Fibroblast of lung (primary cell): ENCODE measurements at regions not wholly inside any gene's neighbourhood (a gene's known extent, or its start where the extent isn't known, plus 50 kb on each side); places are given as distances from the start of the nearest gene placed in this dataset.

Experiments used
- DNase-seq, 2 donors: peaks; one replicate each; pipeline versions ENCODE4 v3.0.0 to v3.0.0-alpha.2; 2010; ENCODE audit warnings: low read depth in 2 of 2
- H2AFZ ChIP-seq: 2 replicates; pipeline ENCODE4 v1.5.1; 2012; ENCODE audit warnings: low read length, control low read depth, inconsistent platforms
- H3K27ac ChIP-seq: 2 replicates; pipeline ENCODE4 v1.5.1; 2011; ENCODE audit warnings: low read length, control low read depth; ENCODE audit not compliant: insufficient read depth
- H3K27me3 ChIP-seq: 2 replicates; pipeline ENCODE4 v1.5.1; 2011; ENCODE audit warnings: mild to moderate bottlenecking, low read length; ENCODE audit not compliant: control insufficient read depth, insufficient read depth
- H3K36me3 ChIP-seq: 2 replicates; pipeline ENCODE4 v1.5.1; 2011; ENCODE audit warnings: low read length; ENCODE audit not compliant: control insufficient read depth, insufficient read depth
- H3K4me1 ChIP-seq: 2 replicates; pipeline ENCODE4 v1.5.1; 2011; ENCODE audit warnings: low read length; ENCODE audit not compliant: control insufficient read depth, insufficient read depth; ENCODE audit errors: extremely low read depth
- H3K4me2 ChIP-seq: 2 replicates; pipeline ENCODE4 v1.5.1; 2011; ENCODE audit warnings: low read length, control low read depth; ENCODE audit not compliant: insufficient read depth; ENCODE audit errors: extremely low read depth
- H3K4me3 ChIP-seq, 4 experiments: fragments of 200-600 bp in 1 of 4; sonication (generic) in 1 of 4; replicated peaks in 1 of 4; 2 replicates each; pipeline ENCODE4 v1.5.1; 2011 to 2016; ENCODE audit warnings: low read length in 4 of 4, low read depth in 3 of 4, mild to moderate bottlenecking in 3 of 4, control low read depth in 2 of 4, inconsistent platforms in 1 of 4, mixed read lengths in 1 of 4; ENCODE audit not compliant: insufficient read depth in 1 of 4; ENCODE audit errors: control extremely low read depth in 1 of 4
- H3K79me2 ChIP-seq: 2 replicates; pipeline ENCODE4 v1.5.1; 2012; ENCODE audit warnings: mild to moderate bottlenecking, low read length, inconsistent platforms; ENCODE audit not compliant: control insufficient read depth, insufficient read depth
- H3K9ac ChIP-seq: 2 replicates; pipeline ENCODE4 v1.5.1; 2011; ENCODE audit warnings: mild to moderate bottlenecking, low read length, control low read depth; ENCODE audit not compliant: insufficient read depth
- H3K9me3 ChIP-seq: 2 replicates; pipeline ENCODE4 v1.5.1; 2012; ENCODE audit warnings: low read depth, low read length; ENCODE audit not compliant: control insufficient read depth, insufficient read depth
- H4K20me1 ChIP-seq: 2 replicates; pipeline ENCODE4 v1.5.1; 2011; ENCODE audit warnings: low read length; ENCODE audit not compliant: control insufficient read depth, insufficient read depth; ENCODE audit errors: extremely low read depth
- CTCF ChIP-seq, 2 donors: IDR thresholded peaks in 1 of 2; conservative IDR thresholded peaks in 1 of 2; 1 replicate in 1 of 2; 2 replicates in 1 of 2; pipeline ENCODE4 v1.5.1; 2011 to 2012; ENCODE audit warnings: low read length in 2 of 2, control low read depth in 1 of 2, inconsistent platforms in 1 of 2, low read depth in 1 of 2, mild to moderate bottlenecking in 1 of 2
- EZH2 ChIP-seq: IDR thresholded peaks from 2 replicates; pipeline ENCODE4 v1.5.1; 2012; ENCODE audit warnings: low read length, control low read depth, mild to moderate bottlenecking; ENCODE audit errors: missing control alignments

- Histone ChIP-seq H3K36me3 (no peaks in the 10 kb centered on the region), H3K4me3 (no peak overlapping the region), H3K9ac (no peak overlapping the region), H4K20me1 (no peaks in the 10 kb centered on the region), H3K4me2 (no peak overlapping the region), H3K9me3 (no peaks in the 10 kb centered on the region), H2AFZ (no peak overlapping the region), H3K79me2 (no peaks in the 10 kb centered on the region), H3K27me3 (no peaks in the 10 kb centered on the region), H3K4me1 (no peaks in the 10 kb centered on the region), H3K27ac (no peak overlapping the region)
- peak in 1 of 2 donors; percentile 82 for DNase-seq
- TF ChIP-seq EZH2 (no peak), CTCF (conservative IDR thresholded peaks at IDR 0.05 in 1 of 2, IDR thresholded peaks at IDR 0.05 in 1 of 2; ENCODE audit: low read depth in 1 of 2, low read length in 2 of 2) (no peak)
Observed at GRCh38 chr4:25484243-25484721, 107.2 kb downstream of the ANAPC4 start.

- TF ChIP-seq CTCF (conservative IDR thresholded peaks at IDR 0.05 in 1 of 2, IDR thresholded peaks at IDR 0.05 in 1 of 2; ENCODE audit: low read depth in 1 of 2, low read length in 2 of 2) (no peak), EZH2 (no peak)
- Histone ChIP-seq H4K20me1 (no peaks in the 10 kb centered on the region), H2AFZ (no peak overlapping the region)
Observed at GRCh38 chr4:25485104-25485503, 108.0 kb downstream of the ANAPC4 start.

GRCh38 chr4:25486171-25486570 is 109.1 kb downstream of the ANAPC4 start:
- Histone ChIP-seq H3K79me2 (no peaks in the 10 kb centered on the region), H2AFZ (no peak overlapping the region), H3K9me3 (no peaks in the 10 kb centered on the region), H4K20me1 (no peaks in the 10 kb centered on the region), H3K4me2 (no peak overlapping the region), H3K4me3 (no peak overlapping the region), H3K4me1 (no peaks in the 10 kb centered on the region), H3K36me3 (no peaks in the 10 kb centered on the region), H3K27me3 (no peaks in the 10 kb centered on the region), H3K9ac (no peak overlapping the region), H3K27ac (no peak overlapping the region)
- DNase-seq, result peak in 1 of 2 donors; percentile 62
- no peak for TF ChIP-seq CTCF (conservative IDR thresholded peaks at IDR 0.05 in 1 of 2, IDR thresholded peaks at IDR 0.05 in 1 of 2; ENCODE audit: low read depth in 1 of 2, low read length in 2 of 2)
- TF ChIP-seq EZH2, result no peak

More at GRCh38 chr4:25485104-25485503, 108.0 kb downstream of the ANAPC4 start:
- H3K4me2 ChIP-seq, result no peak overlapping the region
- H3K36me3 ChIP-seq, result no peaks in the 10 kb centered on the region
- no peaks in the 10 kb centered on the region for H3K79me2 ChIP-seq
- H3K9me3 ChIP-seq, result no peaks in the 10 kb centered on the region
- no peak overlapping the region for H3K9ac ChIP-seq
- no peak for DNase-seq
- no peaks in the 10 kb centered on the region for H3K27me3 ChIP-seq
- no peak overlapping the region for H3K4me3 ChIP-seq
- H3K27ac ChIP-seq, result no peak overlapping the region
- H3K4me1 ChIP-seq, result no peaks in the 10 kb centered on the region
